GM21423 (cell line): ENCODE measurements at regions not wholly inside any gene's neighbourhood (a gene's known extent, or its start where the extent isn't known, plus 50 kb on each side); places are given as distances from the start of the nearest gene placed in this dataset.
"Not testable (repeated sequence)": the region's sequence is repeated elsewhere in the genome, so short reads cannot be mapped to it uniquely, and the experiment has no call there.

ENCODE experiments used
- ATAC-seq: cut with Tn5 transposase; IDR thresholded peaks from one replicate; pipeline ENCODE4 v1.9.1; 2021; ENCODE audit warnings: mild to moderate bottlenecking, moderate library complexity; ENCODE audit not compliant: unreplicated experiment

GRCh38 chr2:16209799-16210198 is 269.4 kb downstream of the MYCN start:
- no peak for ATAC-seq

GRCh38 chr2:16208921-16209320 is 268.6 kb downstream of the MYCN start:
- no peak for ATAC-seq

GRCh38 chr2:16208241-16208797 is 268.0 kb downstream of the MYCN start:
- ATAC-seq = no peak

DNA sequence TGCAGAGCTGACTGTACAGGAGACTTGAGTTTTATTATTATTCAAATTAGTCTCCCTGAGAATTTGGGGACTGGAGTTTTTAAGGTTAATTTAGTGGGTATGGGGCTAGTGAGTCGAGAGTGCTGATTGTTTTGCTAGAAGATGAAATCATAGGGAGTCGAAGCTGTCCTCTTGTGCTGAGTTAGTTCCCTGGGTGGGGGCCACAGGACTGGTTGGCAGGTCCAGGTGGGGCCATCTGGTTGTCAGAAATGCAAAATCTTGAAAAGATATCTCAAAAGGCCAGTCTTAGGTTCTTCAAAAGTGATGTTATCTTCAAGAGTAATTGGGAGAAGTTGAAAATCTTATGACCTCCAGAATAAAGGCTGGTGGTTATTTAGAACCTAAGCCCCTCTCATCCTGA is 267.3 kb downstream of the MYCN start:
- ATAC-seq = no peak

GRCh38 chr2:16207151-16207550 is 266.8 kb downstream of the MYCN start:
- ATAC-seq = no peak

- no peak for ATAC-seq
Observed at GRCh38 chr2:16206191-16206944, 266.0 kb downstream of the MYCN start.

DNA sequence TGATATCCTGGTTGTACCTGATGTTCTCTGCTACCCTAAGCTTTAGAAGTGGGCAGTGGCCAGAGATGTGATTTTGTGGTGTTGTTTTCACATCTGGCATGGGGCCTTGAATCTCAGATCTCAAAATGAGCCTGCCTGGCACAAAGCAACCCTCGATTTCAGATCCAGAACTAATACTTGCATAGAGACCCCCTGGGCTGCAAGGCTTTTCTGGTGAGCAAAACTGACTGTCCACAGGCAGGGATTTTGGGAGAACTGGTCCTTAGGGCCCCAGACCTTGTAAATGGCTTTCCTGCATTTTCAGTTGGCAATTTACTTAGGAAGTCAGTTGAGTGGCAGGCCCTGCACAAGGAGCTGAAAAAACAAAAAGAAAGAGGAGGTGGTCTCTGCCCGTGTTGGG is 265.3 kb downstream of the MYCN start:
- no peak for ATAC-seq

DNA sequence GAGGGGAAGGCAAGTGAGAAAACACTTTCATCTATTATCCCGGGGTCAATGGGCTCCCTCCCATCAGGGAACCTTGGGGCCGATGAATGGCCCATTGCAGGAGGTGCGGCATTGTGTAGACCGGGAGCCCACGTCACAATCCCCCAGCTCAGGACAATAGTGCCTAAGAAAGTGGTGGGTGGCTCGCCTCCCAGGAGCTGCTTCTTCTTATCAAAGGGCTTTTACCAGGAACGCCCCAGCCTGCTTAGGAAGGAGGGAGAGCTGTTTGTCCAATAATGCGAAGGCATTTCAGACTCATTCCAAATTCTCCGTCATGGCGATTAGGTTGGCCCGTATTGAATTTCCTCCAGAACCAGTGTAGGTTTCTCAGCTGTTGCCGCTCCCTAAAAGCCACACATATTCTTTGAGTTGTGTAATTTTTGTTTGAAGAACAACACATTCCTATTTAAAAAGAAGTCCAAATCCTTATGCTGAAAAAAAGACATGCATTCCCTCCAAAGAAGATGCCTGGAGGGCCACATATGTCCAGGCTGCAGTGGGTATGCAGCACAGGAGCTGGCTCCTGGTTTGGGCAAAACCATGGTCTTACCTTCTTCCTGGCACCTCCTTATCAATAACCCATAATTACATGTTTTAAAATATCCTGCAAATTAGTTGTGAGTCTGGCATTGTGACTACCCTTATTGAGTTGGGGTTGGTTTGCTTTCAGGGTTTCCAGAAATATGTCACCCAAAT is 264.7 kb downstream of the MYCN start:
- no peak for ATAC-seq

DNA sequence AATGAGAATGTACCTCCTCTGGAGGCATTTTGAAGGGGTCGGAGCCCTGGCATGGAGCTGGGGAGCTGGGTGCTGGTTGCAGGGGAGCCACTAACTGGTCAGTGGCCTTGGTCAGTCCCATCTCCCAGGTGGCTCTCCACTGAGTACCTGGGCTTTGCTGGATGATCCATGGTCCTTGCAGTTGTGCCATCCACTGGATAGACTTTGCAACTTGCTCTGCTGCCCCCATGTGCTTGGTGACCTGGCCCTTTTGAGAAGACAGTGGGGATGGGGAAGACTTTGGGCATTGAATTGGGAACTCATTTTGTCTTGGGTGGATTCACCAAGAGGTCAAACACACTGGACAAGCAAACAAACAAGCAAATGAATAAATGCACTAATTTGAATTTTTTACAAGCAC is 263.9 kb downstream of the MYCN start:
- no peak for ATAC-seq

- ATAC-seq = no peak
Observed at GRCh38 chr2:16203691-16204090, 263.3 kb downstream of the MYCN start.

DNA sequence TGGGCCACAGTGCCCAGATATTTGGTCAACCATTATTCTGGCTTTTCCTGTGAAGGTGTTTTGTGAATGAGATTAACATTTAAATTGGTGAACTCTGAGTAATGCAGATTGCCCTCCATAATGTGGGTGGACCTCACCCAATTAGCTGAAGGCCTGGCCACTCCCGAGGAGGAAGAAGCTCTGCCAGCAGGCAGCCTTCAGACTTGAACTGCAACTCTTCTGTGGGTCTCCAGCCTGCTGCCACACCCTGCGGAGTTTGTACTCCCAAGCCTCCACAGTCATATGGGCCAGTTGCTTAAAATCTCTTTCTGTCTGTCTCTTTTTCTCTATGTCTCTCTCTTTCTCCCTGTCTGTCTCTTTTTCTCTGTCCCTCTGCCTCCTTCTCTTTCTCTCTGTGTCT is 262.7 kb downstream of the MYCN start:
- no peak for ATAC-seq

- no peak for ATAC-seq
Observed at GRCh38 chr2:16202266-16203020, 262.1 kb downstream of the MYCN start.

- no peak for ATAC-seq
Observed at GRCh38 chr2:16201848-16202247, 261.5 kb downstream of the MYCN start.

- ATAC-seq = no peak
Observed at GRCh38 chr2:16200554-16201193, 260.3 kb downstream of the MYCN start.

GRCh38 chr2:16199882-16200553 is 259.7 kb downstream of the MYCN start:
- ATAC-seq = no peak

DNA sequence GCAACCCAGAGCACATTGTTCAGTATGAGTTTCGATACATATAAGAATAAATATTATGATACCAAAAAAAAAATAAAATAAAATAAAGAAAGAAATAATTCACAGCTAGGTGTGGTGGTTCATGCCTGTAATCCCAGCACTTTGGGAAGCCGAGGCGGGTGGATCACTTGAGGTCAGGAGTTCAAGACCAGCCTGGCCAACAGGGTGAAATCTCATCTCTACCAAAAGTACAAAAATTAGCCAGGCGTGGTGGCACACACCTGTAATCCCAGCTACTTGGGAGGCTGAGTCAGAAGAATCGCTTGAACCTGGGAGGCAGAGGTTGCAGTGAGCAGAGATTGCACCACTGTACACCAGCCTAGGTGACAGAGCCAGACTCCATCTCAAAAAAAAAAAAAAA is 258.9 kb downstream of the MYCN start:
- ATAC-seq = not testable (repeated sequence)

DNA sequence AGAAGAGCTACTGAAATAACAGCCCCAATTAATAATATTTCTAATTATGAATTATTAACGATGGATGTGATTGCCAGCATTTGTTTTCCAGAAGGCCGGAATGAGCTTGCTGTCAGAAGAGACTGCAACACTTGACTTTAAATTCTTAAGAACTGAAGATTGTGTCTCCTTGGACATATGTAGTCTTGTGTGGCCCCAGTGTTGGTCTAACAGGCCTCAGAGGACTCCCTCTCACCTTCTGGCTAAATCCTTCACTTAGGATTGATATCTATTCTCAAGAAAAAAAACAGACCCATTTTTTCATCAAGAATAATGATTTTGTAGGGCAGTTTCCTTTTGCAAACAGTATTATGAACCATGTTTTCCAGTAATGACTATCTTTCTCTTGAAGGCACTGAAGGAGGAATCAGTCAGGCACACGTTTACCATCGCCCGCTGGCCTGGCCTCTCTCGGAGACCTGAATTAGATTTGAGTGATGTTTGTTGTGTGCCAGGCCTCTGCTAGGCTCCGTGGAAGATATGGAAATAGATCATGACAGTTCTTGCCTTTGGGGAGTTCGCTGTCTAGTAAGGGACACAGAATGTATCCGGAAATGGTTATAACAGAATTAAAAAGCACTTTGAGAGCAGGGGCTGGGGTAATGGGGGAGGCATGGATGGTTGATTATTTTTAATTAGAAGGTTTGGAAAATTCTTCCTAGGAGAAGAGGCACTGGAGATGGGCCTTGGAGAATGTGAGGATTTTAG is 258.0 kb downstream of the MYCN start:
- ATAC-seq = no peak

DNA sequence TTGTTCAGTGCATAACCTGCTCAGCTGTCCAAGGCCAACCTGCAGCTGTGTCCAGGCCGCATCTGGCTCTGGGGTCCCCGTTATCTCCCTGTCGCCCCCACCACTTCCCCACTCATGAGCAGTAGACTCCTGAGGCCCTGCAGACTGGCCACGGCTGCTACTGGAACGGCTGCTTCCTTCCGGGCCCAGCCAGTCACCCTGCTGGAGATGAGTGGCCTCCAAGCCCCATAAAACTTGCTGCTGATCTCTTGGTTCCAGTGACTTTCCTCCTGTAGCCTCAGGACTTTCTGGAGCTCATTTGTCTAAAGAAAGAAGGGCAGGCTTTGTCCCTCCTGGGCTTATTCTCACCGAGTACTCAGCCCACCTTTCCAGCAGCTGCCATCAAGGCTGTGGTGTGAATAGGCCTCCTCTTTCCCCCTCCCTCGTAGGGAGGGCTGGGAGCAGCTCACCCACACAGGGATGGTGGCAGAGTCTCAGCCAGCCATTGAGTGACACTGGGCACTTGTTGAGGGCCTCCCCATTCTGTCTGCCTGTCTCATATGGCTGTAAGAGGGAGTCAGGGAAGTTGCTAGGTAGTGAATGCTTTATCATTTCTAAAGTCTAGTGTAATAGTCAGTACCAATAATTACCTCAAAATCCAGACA is 257.3 kb downstream of the MYCN start:
- no peak for ATAC-seq
